ENCODE measurements at regions not wholly inside any gene's neighbourhood (a gene's known extent, or its start where the extent isn't known, plus 50 kb on each side); places are given as distances from the start of the nearest gene placed in this dataset.

GRCh38 chr5:112634796-112635195, 102.9 kb upstream of the APC start:
- Mint-ChIP-seq H3K27me3 (ENCODE audit: low read depth) (no peaks in the 10 kb centered on the region), H3K4me1 (peaks cover 4% of the 10 kb centered on the region), H3K4me3 (no peak overlapping the region), H3K9me3 (peaks cover 3% of the 10 kb centered on the region), H3K27ac (ENCODE audit: unreplicated experiment) (no peak overlapping the region), H3K36me3 (ENCODE audit: low read depth) (no peaks in the 10 kb centered on the region)
- DNase-seq (ENCODE audit: low read depth, low spot score), result no peak
- TF ChIP-seq, protein P1, sequence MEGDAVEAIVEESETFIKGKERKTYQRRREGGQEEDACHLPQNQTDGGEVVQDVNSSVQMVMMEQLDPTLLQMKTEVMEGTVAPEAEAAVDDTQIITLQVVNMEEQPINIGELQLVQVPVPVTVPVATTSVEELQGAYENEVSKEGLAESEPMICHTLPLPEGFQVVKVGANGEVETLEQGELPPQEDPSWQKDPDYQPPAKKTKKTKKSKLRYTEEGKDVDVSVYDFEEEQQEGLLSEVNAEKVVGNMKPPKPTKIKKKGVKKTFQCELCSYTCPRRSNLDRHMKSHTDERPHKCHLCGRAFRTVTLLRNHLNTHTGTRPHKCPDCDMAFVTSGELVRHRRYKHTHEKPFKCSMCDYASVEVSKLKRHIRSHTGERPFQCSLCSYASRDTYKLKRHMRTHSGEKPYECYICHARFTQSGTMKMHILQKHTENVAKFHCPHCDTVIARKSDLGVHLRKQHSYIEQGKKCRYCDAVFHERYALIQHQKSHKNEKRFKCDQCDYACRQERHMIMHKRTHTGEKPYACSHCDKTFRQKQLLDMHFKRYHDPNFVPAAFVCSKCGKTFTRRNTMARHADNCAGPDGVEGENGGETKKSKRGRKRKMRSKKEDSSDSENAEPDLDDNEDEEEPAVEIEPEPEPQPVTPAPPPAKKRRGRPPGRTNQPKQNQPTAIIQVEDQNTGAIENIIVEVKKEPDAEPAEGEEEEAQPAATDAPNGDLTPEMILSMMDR (conservative IDR thresholded peaks at IDR 0.05), result no peak

GRCh38 chr5:112635276-112635675, 102.4 kb upstream of the APC start:
- H3K4me3 Mint-ChIP-seq, result no peak overlapping the region
- DNase-seq (ENCODE audit: low read depth, low spot score), result no peak
- H3K27ac Mint-ChIP-seq (ENCODE audit: unreplicated experiment), result no peak overlapping the region
- peaks cover 5% of the 10 kb centered on the region for H3K4me1 Mint-ChIP-seq
- no peaks in the 10 kb centered on the region for H3K27me3 Mint-ChIP-seq (ENCODE audit: low read depth)
- H3K36me3 Mint-ChIP-seq (ENCODE audit: low read depth), result no peaks in the 10 kb centered on the region
- TF ChIP-seq, protein P1 (conservative IDR thresholded peaks at IDR 0.05), result no peak
- peaks cover 3% of the 10 kb centered on the region for H3K9me3 Mint-ChIP-seq

GRCh38 chr5:112635771-112636731, 101.6 kb upstream of the APC start:
- Mint-ChIP-seq H3K27me3 (ENCODE audit: low read depth) (no peaks in the 10 kb centered on the region), H3K27ac (ENCODE audit: unreplicated experiment) (no peak overlapping the region), H3K36me3 (ENCODE audit: low read depth) (no peaks in the 10 kb centered on the region), H3K4me3 (no peak overlapping the region), H3K4me1 (peaks cover 13% of the 10 kb centered on the region), H3K9me3 (peaks cover 3% of the 10 kb centered on the region)
- TF ChIP-seq, protein P1 (conservative IDR thresholded peaks at IDR 0.05), result no peak
- DNase-seq (ENCODE audit: low read depth, low spot score), result no peak

GRCh38 chr5:112636751-112637150, 100.9 kb upstream of the APC start:
- H3K36me3 Mint-ChIP-seq (ENCODE audit: low read depth), result no peaks in the 10 kb centered on the region
- no peak for DNase-seq (ENCODE audit: low read depth, low spot score)
- TF ChIP-seq, protein P1 (conservative IDR thresholded peaks at IDR 0.05), result no peak
- H3K27ac Mint-ChIP-seq (ENCODE audit: unreplicated experiment), result no peak overlapping the region
- peaks cover 14% of the 10 kb centered on the region for H3K4me1 Mint-ChIP-seq
- no peaks in the 10 kb centered on the region for H3K27me3 Mint-ChIP-seq (ENCODE audit: low read depth)
- H3K9me3 Mint-ChIP-seq, result peaks cover 3% of the 10 kb centered on the region
- H3K4me3 Mint-ChIP-seq, result no peak overlapping the region

DNA sequence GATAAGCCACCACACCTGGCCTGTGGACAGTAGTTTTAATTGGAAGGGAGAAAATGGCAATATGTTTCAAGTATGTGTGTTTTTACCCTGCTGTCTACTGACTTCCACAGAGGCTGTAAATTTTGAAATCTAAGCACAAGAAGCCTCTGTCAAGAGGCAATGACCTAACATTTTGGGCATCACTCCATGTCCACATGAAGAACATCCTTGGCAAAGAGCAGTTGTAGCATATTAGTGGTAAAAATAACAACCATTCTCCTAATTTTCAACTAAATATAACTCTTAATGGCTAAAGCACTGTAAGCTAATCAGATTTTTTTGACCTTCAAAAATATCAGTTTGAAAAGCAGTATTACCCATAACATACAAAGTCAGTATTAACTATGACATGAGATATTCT, 100.3 kb upstream of the APC start:
- Mint-ChIP-seq H3K4me1 (peaks cover 14% of the 10 kb centered on the region), H3K36me3 (ENCODE audit: low read depth) (no peaks in the 10 kb centered on the region), H3K27ac (ENCODE audit: unreplicated experiment) (no peak overlapping the region), H3K9me3 (no peaks in the 10 kb centered on the region), H3K27me3 (ENCODE audit: low read depth) (no peaks in the 10 kb centered on the region), H3K4me3 (no peak overlapping the region)
- TF ChIP-seq, protein P1 (conservative IDR thresholded peaks at IDR 0.05), result no peak
- no peak for DNase-seq (ENCODE audit: low read depth, low spot score)

All from neural crest cell (in vitro differentiated cells).